HG03064 (cell line): ENCODE measurements at regions not wholly inside any gene's neighbourhood (a gene's known extent, or its start where the extent isn't known, plus 50 kb on each side); places are given as distances from the start of the nearest gene placed in this dataset.

ENCODE experiments used
- ATAC-seq: cut with Tn5 transposase; IDR thresholded peaks from one replicate; pipeline ENCODE4 v1.9.1; 2021; ENCODE audit warnings: low read depth; ENCODE audit not compliant: unreplicated experiment

- no peak for ATAC-seq
Measured at GRCh38 chr1:96365596-96366390, 355.8 kb upstream of the PTBP2 start.

- ATAC-seq, result no peak
Measured at GRCh38 chr1:96366516-96366915, 355.1 kb upstream of the PTBP2 start.

DNA sequence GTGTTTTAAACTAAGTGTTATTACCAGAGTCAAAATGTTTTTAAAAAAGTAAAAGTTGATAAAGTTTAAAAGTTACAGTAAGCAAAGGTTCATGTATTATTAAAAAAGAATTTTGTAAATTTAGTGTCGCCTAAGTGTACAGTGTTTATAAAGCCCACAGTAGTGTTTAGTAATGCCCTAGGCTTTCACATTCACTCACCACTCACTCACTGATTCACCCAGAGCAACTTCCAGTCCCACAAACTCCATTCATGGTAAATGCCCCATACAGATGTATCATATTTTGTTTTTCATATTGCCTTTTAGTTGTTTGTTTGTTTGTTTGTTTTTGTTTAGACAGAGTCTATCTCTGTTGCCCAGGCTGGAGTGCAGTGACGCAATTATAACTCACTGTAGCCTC is 353.8 kb upstream of the PTBP2 start:
- ATAC-seq, result no peak

DNA sequence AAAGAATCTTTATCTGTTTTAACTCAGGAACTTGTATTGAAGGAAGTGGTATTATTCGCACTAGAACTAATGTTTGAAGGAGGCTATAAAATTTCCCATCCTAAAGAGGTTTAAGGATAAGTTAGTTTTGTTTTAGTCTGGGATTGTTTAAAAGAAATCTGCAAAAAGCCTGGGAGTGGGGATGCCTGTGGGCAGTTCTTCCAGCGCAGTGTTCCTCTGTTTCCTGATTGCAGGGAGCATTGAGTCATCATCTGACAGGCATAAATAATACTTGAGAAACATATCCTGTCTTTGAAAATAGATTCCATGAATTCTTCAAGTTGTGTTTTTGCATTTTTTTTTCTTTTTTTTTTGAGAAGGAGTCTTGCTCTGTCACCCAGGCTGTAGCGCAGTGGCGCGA is 350.8 kb upstream of the PTBP2 start:
- no peak for ATAC-seq

DNA sequence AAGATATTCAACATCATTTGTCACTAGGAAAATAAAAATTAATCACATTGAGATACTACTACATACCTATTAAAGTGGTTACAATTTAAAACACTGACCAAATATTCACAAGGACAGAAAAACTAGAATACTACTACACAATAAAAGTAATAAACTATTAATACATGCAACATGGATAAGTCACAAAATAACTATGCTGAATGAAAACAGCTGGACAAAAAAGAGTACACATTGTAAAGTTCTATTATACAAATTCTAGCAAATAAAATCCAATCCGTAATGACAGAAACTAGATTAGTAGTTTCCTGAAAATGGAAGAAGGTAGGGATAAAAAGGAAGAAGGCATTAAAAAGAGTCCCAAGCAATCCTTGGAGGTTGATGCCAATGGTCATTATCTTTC is 348.7 kb upstream of the PTBP2 start:
- no peak for ATAC-seq

DNA sequence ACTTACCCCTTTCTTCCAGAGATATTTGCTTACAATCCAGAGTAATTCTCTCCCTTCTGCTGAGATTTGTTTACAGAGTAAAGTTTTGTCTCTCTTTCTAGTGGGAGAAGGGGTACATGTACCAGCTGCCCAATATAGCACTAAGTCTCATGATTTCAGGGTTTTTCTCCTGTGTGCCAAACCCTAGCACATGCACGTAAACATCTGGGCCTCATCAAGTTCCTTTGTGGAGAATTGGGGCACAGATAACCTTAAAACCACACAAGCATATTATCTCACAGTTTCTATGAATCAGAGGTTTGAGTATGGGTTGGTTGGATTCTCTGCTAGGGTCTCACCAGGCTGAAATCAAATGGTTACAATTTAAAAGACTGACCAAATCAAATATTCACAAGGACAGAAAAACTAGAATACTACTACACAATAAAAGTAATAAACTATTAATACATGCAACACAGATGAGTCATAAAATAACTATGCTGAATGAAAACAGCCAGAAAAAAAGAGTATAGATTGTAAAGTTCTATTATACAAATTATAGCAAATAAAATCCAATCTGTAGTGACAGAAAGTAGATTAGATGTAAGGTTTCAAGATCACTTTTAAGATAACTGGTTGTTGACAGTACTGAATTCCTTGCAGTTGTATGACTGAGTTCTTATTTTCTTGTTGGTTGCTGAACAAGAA is 347.4 kb upstream of the PTBP2 start:
- ATAC-seq, result no peak

GRCh38 chr1:96376846-96377245 is 344.7 kb upstream of the PTBP2 start:
- no peak for ATAC-seq

DNA sequence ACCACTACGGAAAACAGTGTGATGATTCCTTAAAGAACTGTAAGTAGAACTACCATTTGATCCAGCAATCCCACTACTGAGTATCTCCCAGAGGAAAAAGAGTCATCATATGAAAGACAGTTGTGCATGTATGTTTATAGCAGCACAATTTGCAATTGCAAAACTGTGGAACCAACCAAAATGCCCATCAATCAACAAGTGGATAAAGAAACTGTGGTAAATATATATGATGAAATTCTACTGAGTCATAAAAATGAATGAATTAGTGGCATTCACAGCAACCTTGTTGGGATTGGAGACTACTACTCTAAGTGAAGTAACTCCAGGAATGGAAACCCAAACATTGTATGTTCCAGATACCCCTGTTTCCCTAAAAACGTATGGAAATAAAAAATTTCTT is 337.0 kb upstream of the PTBP2 start:
- ATAC-seq, result no peak

DNA sequence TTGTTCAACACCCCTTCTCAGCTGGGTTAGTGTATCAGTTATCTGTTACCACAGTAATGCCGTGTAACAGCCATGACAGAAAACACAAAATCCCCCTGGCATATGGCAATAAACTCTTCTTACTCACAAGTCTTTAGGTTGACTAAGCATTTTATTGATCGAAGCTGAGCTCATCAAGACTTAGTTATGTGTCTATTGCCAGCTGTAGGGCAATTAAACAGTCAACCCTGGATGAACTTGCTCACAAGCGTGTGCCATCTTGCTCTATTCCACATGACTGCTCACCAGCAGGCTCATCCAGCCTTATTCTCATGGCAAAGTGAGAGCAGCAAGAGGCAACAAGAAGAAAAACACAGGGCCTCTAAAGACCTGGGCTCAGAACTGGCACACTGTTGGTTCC is 333.8 kb upstream of the PTBP2 start:
- ATAC-seq, result no peak

DNA sequence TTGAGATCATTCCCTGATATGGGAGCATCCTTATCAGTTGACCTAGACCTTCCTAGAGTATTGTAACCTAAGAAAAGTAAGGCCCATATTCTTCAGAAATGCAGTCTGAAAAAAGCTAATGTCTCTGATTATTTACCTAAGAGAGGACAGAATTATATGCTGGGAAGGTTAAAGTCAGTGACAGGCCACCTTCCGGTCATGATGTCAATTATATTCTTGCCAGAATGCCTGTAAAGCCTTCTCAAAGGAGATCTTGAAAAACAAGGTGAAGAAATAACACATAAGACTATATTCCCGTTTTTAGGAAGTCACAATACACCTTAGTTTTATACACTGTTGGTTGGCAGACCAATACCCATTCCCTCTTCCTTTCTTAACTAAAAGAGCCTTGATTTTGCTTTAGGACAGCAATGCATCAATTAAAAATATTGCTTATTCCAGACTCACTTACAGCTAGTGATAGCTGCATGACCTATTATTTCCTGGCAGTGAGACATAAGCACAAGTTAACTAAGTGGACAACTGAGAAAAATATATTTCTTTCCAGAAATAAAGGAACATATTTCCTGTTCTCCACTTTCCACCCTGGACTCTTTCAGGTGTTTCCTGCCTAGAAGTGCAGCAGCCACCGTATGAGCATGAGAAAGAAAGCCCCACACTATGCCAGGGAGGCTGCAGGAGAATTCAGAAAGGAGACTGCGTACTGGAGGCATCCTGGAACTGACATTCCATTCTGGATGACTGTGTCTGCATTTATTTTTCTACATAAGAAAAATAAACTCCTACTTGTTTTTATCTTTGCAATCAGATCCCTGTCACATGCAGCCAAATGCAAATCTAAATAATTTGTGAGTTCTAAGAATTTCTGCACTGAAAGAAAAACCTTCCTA is 332.9 kb upstream of the PTBP2 start:
- ATAC-seq, result no peak

- no peak for ATAC-seq
Measured at GRCh38 chr1:96400089-96400488, 321.5 kb upstream of the PTBP2 start.

GRCh38 chr1:96409087-96409486 is 312.5 kb upstream of the PTBP2 start:
- ATAC-seq, result no peak

DNA sequence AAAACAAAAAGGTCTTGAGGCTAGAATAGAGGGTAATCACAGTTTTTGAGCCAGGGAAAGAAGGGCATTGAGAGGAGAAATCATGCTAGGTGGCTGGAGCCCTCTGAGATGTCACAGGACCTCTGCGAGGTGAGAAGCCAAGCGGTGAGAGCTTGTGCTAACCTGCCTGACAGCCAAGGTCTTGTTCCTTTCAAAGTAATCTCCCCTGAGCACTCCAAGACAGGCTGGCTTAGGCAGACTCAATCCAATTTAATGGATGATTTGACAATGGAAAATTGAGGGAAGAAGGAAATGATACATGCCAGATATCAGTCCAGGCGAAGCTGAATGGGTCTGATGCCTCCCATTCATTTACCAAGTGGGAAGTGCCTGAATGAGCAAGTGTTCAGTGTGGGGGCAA is 311.9 kb upstream of the PTBP2 start:
- ATAC-seq, result no peak

- ATAC-seq, result no peak
Measured at GRCh38 chr1:96411006-96411405, 310.6 kb upstream of the PTBP2 start.

DNA sequence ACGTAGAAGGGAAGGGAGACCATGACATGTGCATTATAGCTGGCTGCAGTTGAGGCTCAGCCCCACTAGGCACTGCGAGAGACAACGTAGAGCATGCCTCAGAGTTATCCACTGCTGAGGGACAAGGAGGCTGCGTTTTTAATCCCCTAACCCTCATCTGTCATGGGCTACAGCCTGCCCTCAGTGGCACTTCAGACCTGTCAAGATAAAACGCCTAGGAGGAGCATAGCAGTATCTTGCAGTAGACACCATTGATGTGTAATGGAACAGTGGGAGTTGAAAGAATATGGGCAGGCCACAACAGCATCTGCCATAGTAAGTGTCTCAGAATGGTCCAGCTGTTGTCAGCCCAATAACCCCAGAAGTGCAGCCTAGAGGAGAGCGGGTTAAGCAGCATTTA is 307.0 kb upstream of the PTBP2 start:
- ATAC-seq, result no peak

- ATAC-seq, result no peak
Measured at GRCh38 chr1:96416111-96416595, 305.4 kb upstream of the PTBP2 start.

DNA sequence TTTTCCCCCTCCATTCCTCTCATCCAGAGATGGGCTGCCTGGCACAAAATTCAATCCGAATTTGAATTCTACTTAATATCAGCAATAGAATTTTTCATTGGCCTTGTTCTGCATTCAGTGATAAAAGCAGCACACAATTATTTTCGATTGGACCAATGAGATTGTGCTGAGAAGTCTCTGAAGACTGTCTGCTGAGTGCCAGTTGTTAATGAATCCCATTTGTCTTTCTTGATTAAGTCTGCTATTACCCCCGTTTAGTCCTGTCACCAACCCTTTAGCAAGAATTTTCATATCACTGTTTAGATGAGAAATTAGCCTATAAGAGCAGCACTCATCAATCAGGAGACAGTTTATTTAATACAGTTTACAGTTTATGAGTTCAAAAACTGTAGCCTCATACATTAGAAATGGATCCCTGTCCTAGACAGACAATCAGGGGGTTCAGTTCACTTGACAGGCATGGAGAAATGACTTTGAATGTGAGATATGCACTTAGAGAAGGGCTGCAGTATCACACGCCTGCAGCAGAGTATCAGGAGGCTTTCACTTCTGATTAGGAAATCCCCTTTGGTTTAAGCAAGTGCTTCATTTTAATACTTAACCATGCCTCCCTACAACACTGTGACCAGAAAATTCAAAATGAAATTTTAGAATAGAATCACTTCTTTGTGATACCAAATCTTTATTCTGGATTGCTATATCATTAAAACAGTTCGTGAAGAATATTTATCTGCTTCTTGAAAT is 304.7 kb upstream of the PTBP2 start:
- peak; percentile 88 for ATAC-seq

DNA sequence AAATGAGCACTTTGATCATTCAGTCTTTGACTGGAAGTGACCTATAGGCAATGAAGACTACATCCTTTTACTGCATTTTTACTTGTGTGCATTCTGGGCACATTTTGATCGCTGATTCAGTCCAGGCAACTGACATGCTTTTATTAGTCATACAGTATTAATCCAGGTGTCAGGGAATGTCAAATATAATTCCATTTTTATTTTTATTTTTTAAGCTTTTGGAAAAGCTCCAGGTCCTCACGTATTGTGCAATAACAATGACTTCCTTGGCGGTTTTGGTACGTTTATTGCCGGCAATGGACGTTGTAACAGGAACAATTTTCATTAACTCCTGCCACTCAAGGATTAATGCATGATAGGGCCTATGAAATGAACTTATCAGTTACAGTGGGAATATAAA is 302.6 kb upstream of the PTBP2 start:
- no peak for ATAC-seq

DNA sequence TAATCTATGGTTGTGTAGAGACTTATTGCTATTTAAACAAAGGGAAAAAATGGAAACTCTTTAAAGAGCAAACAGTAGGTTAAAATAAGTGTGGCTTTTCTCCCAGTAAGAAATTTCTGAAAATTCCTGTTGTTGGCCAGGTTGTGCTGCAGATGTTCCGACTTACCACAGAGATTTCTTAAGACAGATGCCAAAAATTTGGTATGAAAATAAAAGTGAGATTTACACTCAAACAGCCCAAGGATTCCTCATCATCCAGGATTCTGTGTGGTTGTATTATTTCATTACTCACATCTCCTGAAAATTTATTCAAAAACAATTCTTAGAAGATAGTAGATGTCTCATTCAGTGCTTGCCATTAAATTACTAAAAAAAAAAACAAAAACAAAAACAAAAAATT is 296.7 kb upstream of the PTBP2 start:
- ATAC-seq, result no peak

GRCh38 chr1:96425382-96426129 is 296.0 kb upstream of the PTBP2 start:
- no peak for ATAC-seq
